ENCODE measurements at regions not wholly inside any gene's neighbourhood (a gene's known extent, or its start where the extent isn't known, plus 50 kb on each side); places are given as distances from the start of the nearest gene placed in this dataset.

GRCh38 chr14:55928276-55928675 is 189.9 kb upstream of the PELI2 start:
- H3K4me1 ChIP-seq (ENCODE audit: control insufficient read depth, extremely low read depth, insufficient read depth, low read length) = no peaks in the 10 kb centered on the region
- H2AFZ ChIP-seq (ENCODE audit: low read length) = no peak overlapping the region
- H3K9ac ChIP-seq (ENCODE audit: insufficient read depth, low read length) = no peak overlapping the region
- H3K4me3 ChIP-seq (replicated peaks in 1 of 4; ENCODE audit: control extremely low read depth in 1 of 4, insufficient read depth in 1 of 4, low read depth in 3 of 4, low read length in 4 of 4) = no peak overlapping the region
- TF ChIP-seq CTCF (conservative IDR thresholded peaks at IDR 0.05 in 1 of 2, IDR thresholded peaks at IDR 0.05 in 1 of 2; ENCODE audit: low read depth in 1 of 2, low read length in 2 of 2) (no peak), EZH2 (IDR thresholded peaks at IDR 0.05; ENCODE audit: low read length, missing control alignments) (no peak)
- H3K27ac ChIP-seq (ENCODE audit: insufficient read depth, low read length) = no peak overlapping the region
- H3K9me3 ChIP-seq (ENCODE audit: control insufficient read depth, insufficient read depth, low read depth, low read length) = no peaks in the 10 kb centered on the region
- no peak overlapping the region for H3K4me2 ChIP-seq (ENCODE audit: extremely low read depth, insufficient read depth, low read length)
- H3K79me2 ChIP-seq (ENCODE audit: control insufficient read depth, insufficient read depth, low read length) = no peaks in the 10 kb centered on the region
- H4K20me1 ChIP-seq (ENCODE audit: control insufficient read depth, extremely low read depth, insufficient read depth, low read length) = no peaks in the 10 kb centered on the region
- peaks cover 2% of the 10 kb centered on the region for H3K27me3 ChIP-seq (ENCODE audit: control insufficient read depth, insufficient read depth, low read length)
- no peaks in the 10 kb centered on the region for H3K36me3 ChIP-seq (ENCODE audit: control insufficient read depth, insufficient read depth, low read length)
- no peak for DNase-seq (ENCODE audit: low read depth in 2 of 2)

- no peak for TF ChIP-seq CTCF (conservative IDR thresholded peaks at IDR 0.05 in 1 of 2, IDR thresholded peaks at IDR 0.05 in 1 of 2; ENCODE audit: low read depth in 1 of 2, low read length in 2 of 2)
- no peak for TF ChIP-seq EZH2 (IDR thresholded peaks at IDR 0.05; ENCODE audit: low read length, missing control alignments)
- no peaks in the 10 kb centered on the region for H4K20me1 ChIP-seq (ENCODE audit: control insufficient read depth, extremely low read depth, insufficient read depth, low read length)
- H3K27ac ChIP-seq (ENCODE audit: insufficient read depth, low read length) = no peak overlapping the region
- no peaks in the 10 kb centered on the region for H3K36me3 ChIP-seq (ENCODE audit: control insufficient read depth, insufficient read depth, low read length)
- H3K4me3 ChIP-seq (replicated peaks in 1 of 4; ENCODE audit: control extremely low read depth in 1 of 4, insufficient read depth in 1 of 4, low read depth in 3 of 4, low read length in 4 of 4) = no peak overlapping the region
- H3K4me2 ChIP-seq (ENCODE audit: extremely low read depth, insufficient read depth, low read length) = no peak overlapping the region
- no peak overlapping the region for H2AFZ ChIP-seq (ENCODE audit: low read length)
- no peaks in the 10 kb centered on the region for H3K9me3 ChIP-seq (ENCODE audit: control insufficient read depth, insufficient read depth, low read depth, low read length)
- H3K79me2 ChIP-seq (ENCODE audit: control insufficient read depth, insufficient read depth, low read length) = no peaks in the 10 kb centered on the region
- peaks cover 2% of the 10 kb centered on the region for H3K27me3 ChIP-seq (ENCODE audit: control insufficient read depth, insufficient read depth, low read length)
- no peaks in the 10 kb centered on the region for H3K4me1 ChIP-seq (ENCODE audit: control insufficient read depth, extremely low read depth, insufficient read depth, low read length)
- DNase-seq (ENCODE audit: low read depth in 2 of 2) = no peak
- no peak overlapping the region for H3K9ac ChIP-seq (ENCODE audit: insufficient read depth, low read length)
Observed at GRCh38 chr14:55929136-55929535, 189.1 kb upstream of the PELI2 start.

- no peak for TF ChIP-seq CTCF (conservative IDR thresholded peaks at IDR 0.05 in 1 of 2, IDR thresholded peaks at IDR 0.05 in 1 of 2; ENCODE audit: low read depth in 1 of 2, low read length in 2 of 2)
- TF ChIP-seq EZH2 (IDR thresholded peaks at IDR 0.05; ENCODE audit: low read length, missing control alignments) = no peak
- no peaks in the 10 kb centered on the region for H3K79me2 ChIP-seq (ENCODE audit: control insufficient read depth, insufficient read depth, low read length)
Observed at GRCh38 chr14:55930016-55930784, 188.0 kb upstream of the PELI2 start.

More at GRCh38 chr14:55930016-55930784, 188.0 kb upstream of the PELI2 start:
- no peak overlapping the region for H3K27ac ChIP-seq (ENCODE audit: insufficient read depth, low read length)
- H4K20me1 ChIP-seq (ENCODE audit: control insufficient read depth, extremely low read depth, insufficient read depth, low read length) = no peaks in the 10 kb centered on the region
- no peak overlapping the region for H3K4me3 ChIP-seq (replicated peaks in 1 of 4; ENCODE audit: control extremely low read depth in 1 of 4, insufficient read depth in 1 of 4, low read depth in 3 of 4, low read length in 4 of 4)
- no peak overlapping the region for H3K4me2 ChIP-seq (ENCODE audit: extremely low read depth, insufficient read depth, low read length)
- H3K9ac ChIP-seq (ENCODE audit: insufficient read depth, low read length) = no peak overlapping the region
- no peak for DNase-seq (ENCODE audit: low read depth in 2 of 2)
- H3K9me3 ChIP-seq (ENCODE audit: control insufficient read depth, insufficient read depth, low read depth, low read length) = no peaks in the 10 kb centered on the region
- no peaks in the 10 kb centered on the region for H3K4me1 ChIP-seq (ENCODE audit: control insufficient read depth, extremely low read depth, insufficient read depth, low read length)
- no peaks in the 10 kb centered on the region for H3K36me3 ChIP-seq (ENCODE audit: control insufficient read depth, insufficient read depth, low read length)
- H3K27me3 ChIP-seq (ENCODE audit: control insufficient read depth, insufficient read depth, low read length) = no peaks in the 10 kb centered on the region
- H2AFZ ChIP-seq (ENCODE audit: low read length) = no peak overlapping the region
